ENCODE measurements at regions not wholly inside any gene's neighbourhood (a gene's known extent, or its start where the extent isn't known, plus 50 kb on each side); places are given as distances from the start of the nearest gene placed in this dataset.

GRCh38 chr16:54488729-54489128 lies 202.1 kb upstream of the IRX3 start:
- DNase-seq (ENCODE audit: low read depth): no peak
- H3K4me3 ChIP-seq (ENCODE audit: low read length): no peak overlapping the region
- no peak for TF ChIP-seq CTCF (conservative IDR thresholded peaks at IDR 0.05; ENCODE audit: low read length)

- no peak overlapping the region for H3K4me3 ChIP-seq (ENCODE audit: low read length)
- no peak for TF ChIP-seq CTCF (conservative IDR thresholded peaks at IDR 0.05; ENCODE audit: low read length)
- DNase-seq (ENCODE audit: low read depth): no peak
Measured at GRCh38 chr16:54487933-54488332, 201.3 kb upstream of the IRX3 start.

- no peak for TF ChIP-seq CTCF (conservative IDR thresholded peaks at IDR 0.05; ENCODE audit: low read length)
- H3K4me3 ChIP-seq (ENCODE audit: low read length): no peak overlapping the region
- no peak for DNase-seq (ENCODE audit: low read depth)
Measured at GRCh38 chr16:54484700-54485099, 198.1 kb upstream of the IRX3 start.

- no peak for TF ChIP-seq CTCF (conservative IDR thresholded peaks at IDR 0.05; ENCODE audit: low read length)
- no peak for DNase-seq (ENCODE audit: low read depth)
- no peak overlapping the region for H3K4me3 ChIP-seq (ENCODE audit: low read length)
Measured at GRCh38 chr16:54482892-54483574, 196.4 kb upstream of the IRX3 start.

- DNase-seq (ENCODE audit: low read depth): no peak
- H3K4me3 ChIP-seq (ENCODE audit: low read length): no peak overlapping the region
- no peak for TF ChIP-seq CTCF (conservative IDR thresholded peaks at IDR 0.05; ENCODE audit: low read length)
Measured at GRCh38 chr16:54480429-54480828, 193.8 kb upstream of the IRX3 start.

- TF ChIP-seq CTCF (conservative IDR thresholded peaks at IDR 0.05; ENCODE audit: low read length): no peak
- H3K4me3 ChIP-seq (ENCODE audit: low read length): no peak overlapping the region
- no peak for DNase-seq (ENCODE audit: low read depth)
Measured at GRCh38 chr16:54479546-54479945, 193.0 kb upstream of the IRX3 start.

- no peak for TF ChIP-seq CTCF (conservative IDR thresholded peaks at IDR 0.05; ENCODE audit: low read length)
- no peak overlapping the region for H3K4me3 ChIP-seq (ENCODE audit: low read length)
- no peak for DNase-seq (ENCODE audit: low read depth)
Measured at GRCh38 chr16:54477714-54478113, 191.1 kb upstream of the IRX3 start.
